HuH-7 (cell line): ENCODE measurements at regions not wholly inside any gene's neighbourhood (a gene's known extent, or its start where the extent isn't known, plus 50 kb on each side); places are given as distances from the start of the nearest gene placed in this dataset.
"Not testable (repeated sequence)": the region's sequence is repeated elsewhere in the genome, so short reads cannot be mapped to it uniquely, and the experiment has no call there.

Experiments
- DNase-seq: peaks from one replicate; pipeline ENCODE4 v3.0.0; 2011; ENCODE audit warnings: low spot score

DNA sequence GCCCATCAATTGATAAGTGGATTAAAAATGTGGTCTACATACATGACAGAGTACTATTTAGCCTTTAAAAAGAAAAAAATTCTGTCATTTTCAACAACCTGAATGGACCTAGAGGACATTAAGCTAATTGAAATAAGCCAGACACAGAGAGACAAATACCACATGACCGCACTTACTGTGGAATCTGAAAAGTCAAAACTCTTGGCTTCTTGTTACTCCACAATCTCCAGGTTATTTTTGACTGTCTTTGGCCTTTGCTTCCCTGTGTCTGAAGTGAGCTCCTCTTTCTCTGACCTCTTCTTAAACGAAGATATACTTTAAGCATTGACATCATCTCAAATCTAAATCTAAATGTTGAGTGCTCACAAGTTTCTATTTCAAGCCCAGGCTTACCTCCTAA is 265.5 kb upstream of the ADRA1B start:
- no peak for DNase-seq

DNA sequence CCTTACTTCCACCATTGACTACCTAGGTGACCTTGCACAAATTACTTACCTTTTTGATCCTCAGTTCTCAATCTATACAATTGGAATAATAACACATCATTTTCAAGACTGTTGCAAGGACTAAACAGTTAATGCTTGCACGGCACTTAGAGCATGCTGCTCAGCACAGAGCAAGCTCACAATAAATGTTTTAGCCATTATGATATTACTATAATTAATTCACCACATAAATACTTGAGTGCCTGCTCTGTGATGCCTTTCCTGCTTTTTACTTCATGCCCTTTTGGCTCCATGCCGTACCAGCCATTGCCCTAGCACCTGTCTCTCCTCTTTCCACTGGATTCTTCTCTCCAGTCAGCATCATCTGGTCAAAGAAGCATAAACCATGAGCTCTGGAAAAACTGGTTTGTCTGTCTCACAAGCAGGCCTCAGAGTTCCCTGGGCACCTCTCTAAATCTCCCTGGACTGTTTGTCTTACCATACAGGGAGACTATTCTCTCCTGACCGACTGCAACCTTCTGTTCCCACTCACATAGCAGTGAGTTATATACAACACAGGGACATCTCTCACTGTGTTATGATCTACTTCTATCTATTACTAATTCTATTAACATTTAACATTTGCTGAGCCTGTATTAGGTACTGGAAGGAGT is 260.4 kb upstream of the ADRA1B start:
- no peak for DNase-seq

DNA sequence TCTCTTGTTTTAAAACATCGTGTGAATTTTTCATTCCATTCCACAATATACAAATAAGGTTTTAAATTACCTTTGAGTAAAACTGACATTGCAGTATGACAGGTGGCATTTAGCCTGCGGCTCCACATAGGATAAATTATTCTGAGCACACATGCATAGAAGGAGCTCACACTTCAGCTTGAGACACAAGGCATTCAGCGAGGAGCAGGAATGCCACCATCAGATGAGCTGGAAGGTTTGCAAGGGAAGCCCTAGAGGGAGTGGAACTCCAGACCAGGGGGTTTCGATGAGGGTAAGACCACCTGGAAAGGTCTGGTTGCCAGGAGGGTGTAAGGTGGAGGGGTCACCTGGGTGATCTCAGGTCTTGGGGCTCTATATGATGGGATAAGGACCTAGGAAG is 259.0 kb upstream of the ADRA1B start:
- no peak for DNase-seq

DNA sequence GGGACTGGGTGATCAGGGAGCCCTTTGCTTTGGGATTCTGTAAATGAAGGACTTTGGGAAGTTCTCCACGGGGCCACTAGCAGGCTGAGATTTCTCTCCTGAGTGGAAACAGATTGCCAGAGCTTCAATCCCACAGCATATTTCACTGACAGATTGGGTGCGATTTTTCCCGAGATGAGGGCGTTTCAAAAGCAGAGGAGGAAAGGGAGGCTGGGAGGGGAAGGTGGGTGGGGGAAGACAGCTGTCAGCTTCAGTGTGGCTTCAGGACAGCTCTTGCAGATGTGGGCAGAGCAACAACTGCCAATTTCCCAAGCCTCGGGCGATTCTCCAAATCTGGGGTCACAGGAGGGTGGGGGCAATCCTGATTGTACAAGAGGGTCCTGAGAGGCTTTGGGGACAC is 258.5 kb upstream of the ADRA1B start:
- no peak for DNase-seq

DNA sequence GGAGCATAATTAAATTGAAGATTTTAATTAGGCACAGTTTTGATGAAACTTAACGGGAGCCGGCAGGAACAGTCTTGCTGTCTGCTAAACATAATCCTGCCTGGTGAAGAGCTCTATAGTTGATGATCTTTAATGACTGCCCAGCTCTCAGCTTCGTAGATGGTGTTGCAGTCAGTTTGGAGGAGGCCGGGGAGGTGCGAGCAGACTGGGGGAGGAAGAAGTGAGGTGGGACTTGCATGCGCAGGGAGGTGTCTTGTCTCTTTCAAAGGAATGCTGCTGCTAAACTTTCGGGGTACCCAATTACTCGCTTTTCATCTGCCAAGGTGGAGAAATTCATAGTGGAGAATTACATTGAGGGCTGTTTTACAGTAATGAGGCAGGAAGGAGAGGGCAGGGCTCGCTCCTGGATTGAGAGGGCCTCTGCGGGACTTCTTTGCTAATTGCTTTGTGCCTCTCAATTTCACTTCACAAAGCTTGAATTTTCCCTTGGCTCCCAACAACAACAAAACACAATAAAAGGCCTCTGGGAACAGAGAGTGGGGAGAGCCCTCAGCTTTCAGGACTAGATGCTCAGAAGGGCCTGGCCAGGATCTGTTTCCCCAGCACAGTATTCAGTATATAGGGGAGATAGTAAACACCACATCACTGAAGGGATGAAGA is 257.9 kb upstream of the ADRA1B start:
- DNase-seq: no peak

DNA sequence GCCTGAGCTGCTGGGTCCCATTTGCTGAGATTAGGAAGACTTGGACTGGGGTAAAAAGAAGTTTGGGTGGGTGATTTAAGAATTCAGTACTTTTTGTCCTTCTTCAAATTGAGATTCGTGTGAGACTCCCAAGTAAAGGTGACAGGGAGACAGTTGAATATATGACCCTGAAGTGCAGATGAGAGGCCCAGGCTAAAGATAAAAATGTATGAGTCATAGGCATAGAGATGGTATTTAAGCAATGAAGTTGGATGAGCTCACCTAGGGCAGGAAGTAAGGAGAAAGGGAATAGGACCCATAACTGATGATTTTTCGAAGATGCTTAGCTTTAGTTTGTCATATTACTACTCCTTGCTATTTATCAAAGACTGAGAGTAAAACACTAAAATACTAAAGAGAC is 255.9 kb upstream of the ADRA1B start:
- no peak for DNase-seq

- no peak for DNase-seq
Observed at GRCh38 chr5:159663986-159664385, 252.3 kb upstream of the ADRA1B start.

DNA sequence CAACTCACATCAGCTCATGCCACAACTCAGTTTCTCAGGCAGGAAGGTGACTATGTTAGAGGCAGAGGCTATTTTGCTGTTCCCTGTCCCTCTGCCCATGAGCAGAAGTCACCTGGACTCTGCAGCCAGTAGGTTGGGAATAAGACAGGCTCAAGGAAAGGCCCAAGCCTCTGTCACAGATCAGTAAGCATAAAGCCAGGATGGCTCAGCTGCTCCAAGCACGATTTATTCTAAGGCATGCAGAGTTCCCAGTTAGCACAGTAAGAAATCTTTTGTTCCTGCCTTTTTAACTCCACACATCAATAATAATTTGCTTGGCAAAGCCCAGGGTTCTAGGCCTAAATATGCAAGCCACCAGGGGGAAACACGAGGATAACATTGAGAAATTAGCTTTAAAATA is 249.0 kb upstream of the ADRA1B start:
- DNase-seq: no peak

DNA sequence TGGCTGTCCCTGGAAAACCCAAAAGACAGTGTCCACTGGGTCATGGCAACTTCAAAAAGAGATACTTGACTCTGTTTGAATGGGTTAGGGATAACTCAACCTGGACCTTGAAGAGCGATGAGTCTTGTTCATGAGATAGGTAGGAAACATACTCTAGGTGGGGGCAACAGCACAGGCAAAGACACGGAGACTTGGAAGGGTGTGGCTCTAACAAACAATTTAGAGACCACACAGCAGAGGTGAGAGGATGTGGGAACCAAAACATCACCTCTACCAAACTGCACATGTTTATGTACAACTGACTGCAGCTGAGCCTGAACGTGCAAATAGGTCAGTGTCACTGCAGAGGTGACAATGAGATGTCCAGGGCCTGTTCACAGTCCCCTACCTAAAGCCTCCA is 247.7 kb upstream of the ADRA1B start:
- DNase-seq: no peak

DNA sequence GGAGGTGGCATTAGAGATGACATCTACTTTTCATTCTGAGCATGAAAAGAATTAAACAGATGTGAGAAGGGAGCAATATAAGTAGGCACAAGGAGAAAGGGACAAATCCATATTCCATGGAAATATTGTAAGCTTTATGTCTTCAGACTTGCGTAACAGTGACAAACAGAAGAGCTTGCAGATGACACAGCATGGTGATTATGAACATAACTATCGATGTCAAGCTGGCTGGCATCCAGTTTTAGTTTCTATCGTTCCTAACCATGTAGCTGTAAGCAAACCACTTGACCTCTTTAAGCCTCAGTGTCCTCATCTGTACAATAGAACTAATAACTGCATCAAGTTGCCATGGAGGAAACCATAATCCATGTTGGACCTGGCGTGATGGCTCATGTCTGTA is 246.7 kb upstream of the ADRA1B start:
- DNase-seq: no peak

GRCh38 chr5:159671886-159672285 is 244.4 kb upstream of the ADRA1B start:
- no peak for DNase-seq

- DNase-seq: no peak
Observed at GRCh38 chr5:159673538-159673937, 242.7 kb upstream of the ADRA1B start.

DNA sequence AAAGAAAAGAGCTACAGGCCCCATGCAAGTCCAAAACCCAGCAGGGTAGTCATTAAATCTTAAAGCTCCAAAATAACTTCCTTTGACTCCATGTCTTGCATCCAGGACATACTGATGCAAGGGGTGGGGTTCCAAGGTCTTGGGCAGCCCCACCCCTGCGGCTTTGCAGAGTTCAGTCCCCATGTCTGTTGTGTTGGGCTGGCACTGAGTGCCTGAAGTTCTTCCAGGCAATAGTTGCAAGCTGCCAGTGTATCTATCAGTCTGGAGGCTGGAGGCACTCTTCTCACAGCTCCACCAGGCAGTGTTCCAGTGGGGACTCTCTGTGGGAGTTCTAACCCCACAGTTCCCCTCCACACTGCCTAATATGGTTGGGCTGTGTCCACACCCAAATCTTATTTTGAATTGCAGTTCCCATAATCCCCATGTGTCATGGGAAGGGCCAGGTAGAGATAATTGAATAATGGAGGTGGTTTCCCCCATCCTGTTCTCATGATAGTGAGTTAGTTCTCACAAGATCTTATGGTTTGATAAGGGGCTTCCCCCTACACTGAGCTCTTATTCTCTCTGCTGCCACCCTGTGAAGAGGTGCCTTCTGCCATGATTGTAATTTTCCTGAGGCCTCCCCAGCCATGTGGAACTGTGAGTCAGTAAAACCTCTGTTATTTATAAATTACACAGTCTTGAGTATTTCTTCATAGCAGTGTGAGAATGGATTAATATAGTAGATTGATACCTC is 237.5 kb upstream of the ADRA1B start:
- no peak for DNase-seq

DNA sequence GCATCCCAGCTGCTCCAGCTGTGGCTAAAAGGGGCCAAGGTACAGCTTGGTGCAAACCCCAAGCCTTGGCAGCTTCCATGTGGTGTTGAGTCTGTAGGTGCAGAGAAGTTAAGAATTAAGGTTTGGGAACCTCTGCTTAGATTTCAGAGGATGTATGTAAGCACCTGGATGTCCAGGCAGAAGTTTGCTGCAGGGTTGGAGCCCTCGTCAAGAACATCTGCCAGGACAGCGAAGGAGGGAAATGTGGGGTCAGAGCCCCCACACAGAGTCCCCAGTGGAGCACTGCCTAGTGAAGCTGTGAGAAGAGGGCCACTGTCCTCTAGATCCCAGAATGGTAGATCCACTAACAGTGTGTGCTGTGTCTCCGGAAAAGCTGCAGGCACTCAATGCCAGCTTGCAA is 236.2 kb upstream of the ADRA1B start:
- no peak for DNase-seq

DNA sequence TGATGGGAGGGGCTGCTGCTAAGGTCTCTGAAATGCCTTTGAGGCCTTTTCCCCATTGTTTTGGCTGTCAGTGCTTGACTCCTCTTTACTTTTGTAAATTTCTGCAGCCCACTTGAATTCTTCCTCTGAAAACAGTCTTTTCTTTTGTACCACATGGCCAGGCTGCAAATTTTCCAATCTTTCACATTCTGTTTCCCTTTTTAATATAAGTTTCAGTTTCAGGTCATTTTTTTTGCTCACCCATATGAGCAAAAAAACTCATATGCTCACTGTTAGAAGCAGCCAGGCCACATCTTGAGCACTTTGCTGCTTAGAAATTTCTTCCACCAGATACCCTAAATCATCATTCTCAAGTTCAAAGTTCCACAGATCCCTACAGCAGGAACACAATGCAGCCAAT is 234.6 kb upstream of the ADRA1B start:
- DNase-seq: no peak

GRCh38 chr5:159682623-159683022 is 233.7 kb upstream of the ADRA1B start:
- no peak for DNase-seq

- not testable (repeated sequence) for DNase-seq
Observed at GRCh38 chr5:159687892-159688291, 228.4 kb upstream of the ADRA1B start.

GRCh38 chr5:159695741-159696294 is 220.5 kb upstream of the ADRA1B start:
- DNase-seq: no peak

- no peak for DNase-seq
Observed at GRCh38 chr5:159697530-159697929, 218.8 kb upstream of the ADRA1B start.

DNA sequence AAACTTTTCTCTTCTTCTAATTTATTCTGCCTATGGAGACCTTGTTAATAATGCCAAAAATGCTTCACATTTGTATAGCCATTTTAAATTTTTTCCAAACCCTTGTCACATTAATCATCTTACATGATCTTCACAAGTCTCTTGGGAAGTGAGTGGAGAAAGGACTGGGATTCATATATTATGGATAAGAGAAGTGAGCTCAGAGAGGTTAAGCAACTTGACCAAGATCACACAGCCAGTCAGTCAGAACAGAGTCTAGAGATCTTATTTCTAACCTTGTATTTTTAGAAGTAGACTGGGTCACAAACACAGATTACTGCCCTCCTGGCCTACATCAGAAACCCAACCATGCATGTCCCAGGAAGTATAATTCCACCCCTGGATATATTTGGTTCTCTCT is 218.0 kb upstream of the ADRA1B start:
- DNase-seq: no peak

DNA sequence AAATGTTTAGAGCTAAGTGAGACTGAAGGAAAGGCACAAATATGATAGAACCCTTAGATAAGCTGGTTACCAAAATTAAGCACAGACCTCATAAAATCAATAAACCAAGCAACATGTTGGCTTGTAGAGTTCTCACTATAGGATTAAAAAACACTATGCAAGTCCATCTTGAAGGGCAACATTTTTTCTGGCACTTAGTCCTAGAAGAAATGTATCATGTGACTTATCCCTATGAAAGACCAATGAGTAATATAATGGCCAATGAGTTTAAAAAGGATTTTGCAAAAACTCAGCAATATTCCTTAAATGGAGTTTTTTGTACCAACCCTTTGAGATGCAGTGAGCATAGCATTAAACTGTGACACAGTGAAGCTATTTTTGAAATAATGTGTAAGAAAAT is 216.3 kb upstream of the ADRA1B start:
- DNase-seq: no peak

GRCh38 chr5:159702301-159702700 is 214.0 kb upstream of the ADRA1B start:
- no peak for DNase-seq

DNA sequence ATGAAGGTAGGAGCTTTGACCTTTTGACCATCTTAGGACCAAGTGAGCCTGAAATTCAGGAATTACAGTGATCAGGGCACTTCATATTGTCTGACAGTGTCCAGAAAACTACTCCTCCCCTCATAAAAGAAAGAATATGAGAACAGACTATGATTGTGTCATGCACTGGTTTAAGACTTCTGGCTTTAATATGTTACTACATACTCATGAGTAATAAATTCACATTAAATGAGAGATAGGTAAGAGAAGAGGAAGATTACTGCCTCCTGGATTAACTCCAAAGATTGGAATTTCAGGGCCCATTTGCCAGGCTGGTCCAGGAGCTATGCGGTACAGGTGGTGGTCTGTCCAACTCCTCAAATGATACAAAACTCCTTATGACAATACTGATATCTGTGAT is 213.5 kb upstream of the ADRA1B start:
- no peak for DNase-seq
